IMR-90 (cell line): ENCODE measurements at regions not wholly inside any gene's neighbourhood (a gene's known extent, or its start where the extent isn't known, plus 50 kb on each side); places are given as distances from the start of the nearest gene placed in this dataset.

Source experiments
- ATAC-seq: fragments of 200-7000 bp; cut with Tn5 transposase; 2 replicates; pipeline ENCODE4 v1.9.1; 2020; ENCODE audit warnings: low read depth, mild to moderate bottlenecking, moderate library complexity
- BruUV-seq: library from RNA; stranded (reverse); fragments of 400-500 nt; replicated peaks from 2 replicates; lab custom pipeline; 2021; lab: Mats Ljungman, UMichigan
- CTCF ChIA-PET: fragments of 300-600 bp; formaldehyde crosslinking; extraction: SDS; loops from one replicate; lab custom pipeline; 2021; ENCODE audit warnings: antibody characterized with exemption; lab: Yijun Ruan, JAX
- POLR2A ChIA-PET: fragments of 300-600 bp; sonication (Branson Sonifier 250); formaldehyde crosslinking; loops from one replicate; lab custom pipeline; 2022; ENCODE audit warnings: antibody characterized with exemption; ENCODE audit not compliant: unreplicated experiment; lab: Charles Lee
- DNase-seq: peaks from one replicate; pipeline ENCODE4 v3.0.0; 2013
- H2AFZ ChIP-seq: replicated peaks from 2 replicates; pipeline ENCODE3; 2013; ENCODE audit warnings: low read length, mild to moderate bottlenecking; ENCODE audit not compliant: poor library complexity
- H2AK5ac ChIP-seq: 2 replicates; pipeline ENCODE4 v1.6.1; 2013; ENCODE audit warnings: low read depth, low read length, inconsistent platforms
- H2AK9ac ChIP-seq: replicated peaks from 2 replicates; pipeline ENCODE3; 2013; ENCODE audit warnings: mild to moderate bottlenecking, low read depth, low read length, moderate library complexity; ENCODE audit not compliant: poor library complexity
- H2BK120ac ChIP-seq: 2 replicates; pipeline ENCODE4 v1.6.1; 2013; ENCODE audit warnings: low read depth, low read length, inconsistent platforms
- H2BK15ac ChIP-seq: 3 replicates; pipeline ENCODE4 v1.6.1; 2013; ENCODE audit warnings: low read depth, low read length, inconsistent platforms
- H2BK20ac ChIP-seq: 2 replicates; pipeline ENCODE4 v1.6.1; 2013; ENCODE audit warnings: low read depth, mild to moderate bottlenecking, inconsistent platforms, low read length, moderate library complexity
- H2BK5ac ChIP-seq: 2 replicates; pipeline ENCODE4 v1.6.1; 2013; ENCODE audit warnings: mild to moderate bottlenecking, low read depth, low read length, inconsistent platforms; ENCODE audit not compliant: poor library complexity, severe bottlenecking
- H3K14ac ChIP-seq: replicated peaks from 2 replicates; pipeline ENCODE4 v1.6.1; 2013; ENCODE audit warnings: low read depth, low read length, inconsistent platforms
- H3K18ac ChIP-seq: 2 replicates; pipeline ENCODE4 v1.6.1; 2013; ENCODE audit warnings: low read depth, low read length, control low read depth
- H3K23ac ChIP-seq: 2 replicates; pipeline ENCODE4 v1.6.1; 2013; ENCODE audit warnings: low read depth, low read length, inconsistent platforms
- H3K27ac ChIP-seq: 2 replicates; pipeline ENCODE4 v1.5.1; 2013; ENCODE audit warnings: mild to moderate bottlenecking, control low read depth, low read length; ENCODE audit not compliant: insufficient read depth
- H3K27me3 ChIP-seq: 2 replicates; pipeline ENCODE4 v1.6.1; 2013; ENCODE audit warnings: low read length; ENCODE audit not compliant: control insufficient read depth, insufficient read depth
- H3K36me3 ChIP-seq: 2 replicates; pipeline ENCODE4 v1.6.1; 2013; ENCODE audit warnings: low read length, mixed read lengths; ENCODE audit not compliant: control insufficient read depth, insufficient read depth
- H3K4ac ChIP-seq: 2 replicates; pipeline ENCODE4 v1.6.1; 2013; ENCODE audit warnings: low read depth, low read length, inconsistent platforms
- H3K4me1 ChIP-seq: 2 replicates; pipeline ENCODE4 v1.6.1; 2013; ENCODE audit warnings: low read length, mixed read lengths; ENCODE audit not compliant: control insufficient read depth, insufficient read depth
- H3K4me2 ChIP-seq: 2 replicates; pipeline ENCODE4 v1.6.1; 2013; ENCODE audit warnings: low read depth, mild to moderate bottlenecking, control low read depth, low read length, moderate library complexity
- H3K4me3 ChIP-seq: 2 replicates; pipeline ENCODE4 v1.5.1; 2013; ENCODE audit warnings: low read depth, mild to moderate bottlenecking, control low read depth, low read length, moderate library complexity; ENCODE audit not compliant: insufficient read depth
- H3K56ac ChIP-seq: 2 replicates; pipeline ENCODE4 v1.6.1; 2013; ENCODE audit warnings: low read length, inconsistent platforms; ENCODE audit not compliant: insufficient read depth; ENCODE audit errors: extremely low read depth
- H3K79me1 ChIP-seq, 2 experiments: 2 replicates each; pipeline ENCODE4 v1.6.1; 2013; ENCODE audit warnings: low read length in 2 of 2, inconsistent platforms in 1 of 2, low read depth in 1 of 2
- H3K9ac ChIP-seq: 2 replicates; pipeline ENCODE4 v1.6.1; 2013; ENCODE audit warnings: low read depth, low read length, control low read depth
- H3K9me1 ChIP-seq: 2 replicates; pipeline ENCODE4 v1.6.1; 2013; ENCODE audit warnings: low read length, inconsistent platforms; ENCODE audit not compliant: insufficient read depth
- H3K9me3 ChIP-seq: 2 replicates; pipeline ENCODE4 v1.6.1; 2013; ENCODE audit warnings: low read length; ENCODE audit not compliant: control insufficient read depth, insufficient read depth
- H4K20me1 ChIP-seq: 2 replicates; pipeline ENCODE4 v1.6.1; 2013; ENCODE audit warnings: low read length, inconsistent platforms; ENCODE audit not compliant: insufficient read depth
- H4K5ac ChIP-seq: 2 replicates; pipeline ENCODE4 v1.6.1; 2013; ENCODE audit warnings: mild to moderate bottlenecking, low read depth, low read length, control low read depth
- H4K8ac ChIP-seq, 2 experiments: 2 replicates each; pipeline ENCODE4 v1.6.1; 2013; ENCODE audit warnings: low read depth in 2 of 2, low read length in 2 of 2, control low read depth in 1 of 2, inconsistent platforms in 1 of 2
- H4K91ac ChIP-seq: 2 replicates; pipeline ENCODE4 v1.6.1; 2013; ENCODE audit warnings: low read depth, low read length, inconsistent platforms; ENCODE audit not compliant: insufficient read depth
- BHLHE40 ChIP-seq: fragments of 150-350 bp; IDR thresholded peaks from 2 replicates; pipeline ENCODE4 v1.6.1; 2016; ENCODE audit warnings: mild to moderate bottlenecking, low read depth, low read length
- CEBPB ChIP-seq: IDR thresholded peaks from 2 replicates; pipeline ENCODE4 v1.6.1; 2012; ENCODE audit warnings: low read depth, low read length, improper control_type of control experiment
- CHD1 ChIP-seq: IDR thresholded peaks from 2 replicates; pipeline ENCODE4 v1.6.1; 2012; ENCODE audit warnings: low read depth, low read length, improper control_type of control experiment
- ELK1 ChIP-seq: fragments of 150-350 bp; IDR thresholded peaks from 2 replicates; pipeline ENCODE4 v1.6.1; 2016; ENCODE audit warnings: low read depth, mild to moderate bottlenecking, low read length, moderate library complexity, borderline replicate concordance
- FOS ChIP-seq: fragments of 150-350 bp; IDR thresholded peaks from 2 replicates; pipeline ENCODE4 v1.6.1; 2016; ENCODE audit warnings: low read depth, low read length
- MAFK ChIP-seq: IDR thresholded peaks from 2 replicates; pipeline ENCODE4 v1.6.1; 2012; ENCODE audit warnings: low read depth, low read length, improper control_type of control experiment
- MAZ ChIP-seq: IDR thresholded peaks from 2 replicates; pipeline ENCODE4 v1.6.1; 2012; ENCODE audit warnings: low read depth, mild to moderate bottlenecking, low read length, improper control_type of control experiment, moderate library complexity, borderline replicate concordance
- MXI1 ChIP-seq: IDR thresholded peaks from 2 replicates; pipeline ENCODE4 v1.6.1; 2012; ENCODE audit warnings: low read depth, mild to moderate bottlenecking, low read length, moderate library complexity, borderline replicate concordance
- NFE2L2 ChIP-seq: fragments of 150-350 bp; IDR thresholded peaks from 2 replicates; pipeline ENCODE4 v1.6.1; 2016; ENCODE audit warnings: low read depth, mild to moderate bottlenecking, low read length
- POLR2A ChIP-seq: IDR thresholded peaks from 2 replicates; pipeline ENCODE4 v1.6.1; 2012; ENCODE audit warnings: mild to moderate bottlenecking, low read depth, low read length
- RAD21 ChIP-seq: IDR thresholded peaks from 2 replicates; pipeline ENCODE4 v1.6.1; 2012; ENCODE audit warnings: low read length, improper control_type of control experiment
- RCOR1 ChIP-seq: IDR thresholded peaks from 2 replicates; pipeline ENCODE4 v1.6.1; 2012; ENCODE audit warnings: mild to moderate bottlenecking, low read length, improper control_type of control experiment; ENCODE audit not compliant: insufficient replicate concordance
- RFX5 ChIP-seq: IDR thresholded peaks from 2 replicates; pipeline ENCODE4 v1.8.0; 2012; ENCODE audit warnings: low read depth, mild to moderate bottlenecking, low read length, moderate library complexity
- SMC3 ChIP-seq: fragments of 150-350 bp; IDR thresholded peaks from 2 replicates; pipeline ENCODE4 v1.6.1; 2016; ENCODE audit warnings: low read depth, mild to moderate bottlenecking, antibody characterized with exemption, low read length, moderate library complexity
- USF2 ChIP-seq: fragments of 150-350 bp; IDR thresholded peaks from 2 replicates; pipeline ENCODE4 v1.6.1; 2017; ENCODE audit warnings: mild to moderate bottlenecking, antibody characterized with exemption, low read length, low read depth
- WGBS, 2 experiments: methylation state at CpG; one replicate each; pipeline versions ENCODE4 v1.1.5 to v1.1.7; 2013; ENCODE audit warnings: missing lambda C conversion rate in 2 of 2; ENCODE audit not compliant: insufficient read length in 1 of 2; ENCODE audit errors: extremely low coverage in 2 of 2; 5-methylcytosine and 5-hydroxymethylcytosine counted together
- dilution Hi-C: fragments of 300-500 bp; cut with HindIII; formaldehyde crosslinking; loops from one replicate; pipeline ENCODE4 v1.14.3; 2018; ENCODE audit warnings: low sequenced_read_pairs; ENCODE audit not compliant: unreplicated experiment
- in situ Hi-C: fragments of 300-500 bp; cut with MboI; formaldehyde crosslinking; loops from 3 replicates; pipeline ENCODE4 v1.14.3; 2019; ENCODE audit warnings: low sequenced_read_pairs, inconsistent platforms, mixed read lengths
- intact Hi-C: fragments of 100-400 bp; cut with micrococcal nuclease; formaldehyde crosslinking; loops from 2 replicates; pipeline ENCODE4 v1.10.0; 2022
- TF ChIP-seq, protein P1 (sequence below): conservative IDR thresholded peaks from 2 replicates; pipeline ENCODE4 v1.5.1; 2012; ENCODE audit warnings: mild to moderate bottlenecking, low read depth, low read length, improper control_type of control experiment

GRCh38 chr2:129744649-129745048, 234.8 kb upstream of the RAB6C start:
- no peak overlapping the region for H3K4me3 ChIP-seq
- ChIA-PET POLR2A (no interaction called here), CTCF (no interaction called here)
- H3K14ac ChIP-seq: no peak overlapping the region
- H3K4me1 ChIP-seq: no peaks in the 10 kb centered on the region
- H2AK9ac ChIP-seq: no peak overlapping the region
- intact Hi-C loops: no loop called here
- no peak overlapping the region for H2BK15ac ChIP-seq
- no peaks in the 10 kb centered on the region for H4K20me1 ChIP-seq
- H2AK5ac ChIP-seq: no peak overlapping the region
- no peak overlapping the region for H3K27ac ChIP-seq
- dilution Hi-C loops: no loop called here
- no peak overlapping the region for H2BK5ac ChIP-seq
- H3K18ac ChIP-seq: no peak overlapping the region
- in situ Hi-C loops: no loop called here
- H3K27me3 ChIP-seq: no peaks in the 10 kb centered on the region
- no peak overlapping the region for H3K56ac ChIP-seq
- BruUV-seq: no TSS peak
- TF ChIP-seq MAFK (no peak), SMC3 (no peak), RCOR1 (no peak), POLR2A (no peak), MAZ (no peak), NFE2L2 (no peak), ELK1 (no peak), RFX5 (no peak), USF2 (no peak), BHLHE40 (no peak), CEBPB (no peak), CHD1 (no peak), RAD21 (no peak), MXI1 (no peak), FOS (no peak)
- TF ChIP-seq, protein P1, sequence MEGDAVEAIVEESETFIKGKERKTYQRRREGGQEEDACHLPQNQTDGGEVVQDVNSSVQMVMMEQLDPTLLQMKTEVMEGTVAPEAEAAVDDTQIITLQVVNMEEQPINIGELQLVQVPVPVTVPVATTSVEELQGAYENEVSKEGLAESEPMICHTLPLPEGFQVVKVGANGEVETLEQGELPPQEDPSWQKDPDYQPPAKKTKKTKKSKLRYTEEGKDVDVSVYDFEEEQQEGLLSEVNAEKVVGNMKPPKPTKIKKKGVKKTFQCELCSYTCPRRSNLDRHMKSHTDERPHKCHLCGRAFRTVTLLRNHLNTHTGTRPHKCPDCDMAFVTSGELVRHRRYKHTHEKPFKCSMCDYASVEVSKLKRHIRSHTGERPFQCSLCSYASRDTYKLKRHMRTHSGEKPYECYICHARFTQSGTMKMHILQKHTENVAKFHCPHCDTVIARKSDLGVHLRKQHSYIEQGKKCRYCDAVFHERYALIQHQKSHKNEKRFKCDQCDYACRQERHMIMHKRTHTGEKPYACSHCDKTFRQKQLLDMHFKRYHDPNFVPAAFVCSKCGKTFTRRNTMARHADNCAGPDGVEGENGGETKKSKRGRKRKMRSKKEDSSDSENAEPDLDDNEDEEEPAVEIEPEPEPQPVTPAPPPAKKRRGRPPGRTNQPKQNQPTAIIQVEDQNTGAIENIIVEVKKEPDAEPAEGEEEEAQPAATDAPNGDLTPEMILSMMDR: no peak
- no peak overlapping the region for H4K5ac ChIP-seq
- H2BK20ac ChIP-seq: no peak overlapping the region
- no peak overlapping the region for H2BK120ac ChIP-seq
- H3K79me1 ChIP-seq: no peaks in the 10 kb centered on the region
- H3K4me2 ChIP-seq: no peak overlapping the region
- no peak overlapping the region for H3K4ac ChIP-seq
- no peak overlapping the region for H4K8ac ChIP-seq
- H4K91ac ChIP-seq: no peak overlapping the region
- DNase-seq (no peak), ATAC-seq (no peak)
- H3K9me3 ChIP-seq: peaks cover 24% of the 10 kb centered on the region
- no peak overlapping the region for H3K23ac ChIP-seq
- WGBS, 2 experiments: 57% methylated on average over 3 of the region's 8 CpGs; no CpG with 5 or more reads in 1 of the 2 experiments
- H3K9ac ChIP-seq: no peak overlapping the region
- H2AFZ ChIP-seq: no peak overlapping the region
- H3K36me3 ChIP-seq: no peaks in the 10 kb centered on the region
- no peaks in the 10 kb centered on the region for H3K9me1 ChIP-seq
